ENCODE measurements at regions not wholly inside any gene's neighbourhood (a gene's known extent, or its start where the extent isn't known, plus 50 kb on each side); places are given as distances from the start of the nearest gene placed in this dataset.

DNA sequence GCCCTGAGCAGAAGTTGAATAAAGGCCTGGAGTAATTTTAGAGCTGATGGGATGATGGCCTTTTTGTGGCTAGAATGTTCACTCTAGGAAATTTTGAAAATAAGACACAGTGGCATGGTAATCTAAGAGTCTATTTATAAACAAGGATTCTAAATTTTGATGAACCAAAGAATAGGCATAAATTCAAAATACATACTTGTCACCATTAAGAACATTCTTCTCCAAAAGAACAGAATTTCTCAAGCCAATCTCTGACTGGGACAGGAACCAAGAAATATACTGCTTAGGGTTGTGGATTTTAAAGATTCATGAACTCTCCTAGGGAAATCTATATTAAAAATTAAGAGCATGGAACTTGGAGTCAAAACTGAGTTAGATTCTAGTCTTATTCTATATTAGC is 98.2 kb upstream of the SETBP1 start:
- Histone ChIP-seq H4K20me1 (ENCODE audit: control insufficient read depth, extremely low read depth, insufficient read depth, low read length) (no peaks in the 10 kb centered on the region), H3K27me3 (ENCODE audit: control insufficient read depth, extremely low read depth, insufficient read depth, low read length) (no peaks in the 10 kb centered on the region), H3K36me3 (ENCODE audit: control insufficient read depth in 2 of 2, extremely low read depth in 1 of 2, insufficient read depth in 2 of 2, low read length in 2 of 2) (no peaks in the 10 kb centered on the region), H3K4me3 (ENCODE audit: control insufficient read depth in 2 of 3, extremely low read depth in 1 of 3, insufficient read depth in 2 of 3, low read depth in 1 of 3, low read length in 3 of 3) (no peak overlapping the region), H2AFZ (ENCODE audit: control insufficient read depth, low read length) (no peak overlapping the region), H3K4me2 (ENCODE audit: control insufficient read depth, extremely low read depth, insufficient read depth, low read depth, low read length) (no peak overlapping the region), H3K9me3 (ENCODE audit: control insufficient read depth, low read depth, low read length) (no peaks in the 10 kb centered on the region), H3K79me2 (ENCODE audit: control insufficient read depth, insufficient read depth, low read length) (no peaks in the 10 kb centered on the region), H3K9ac (ENCODE audit: control insufficient read depth, extremely low read depth, insufficient read depth, low read length) (no peak overlapping the region), H3K27ac (ENCODE audit: control insufficient read depth, insufficient read depth, low read length) (no peak overlapping the region), H3K9me1 (ENCODE audit: control insufficient read depth, extremely low read depth, insufficient read depth, low read length) (no peaks in the 10 kb centered on the region), H3K4me1 (ENCODE audit: control insufficient read depth, extremely low read depth, insufficient read depth, low read length) (peaks cover 11% of the 10 kb centered on the region)
- dilution Hi-C loops (cut with MboI; ENCODE audit: extremely low pct_ligation_motif_present, low sequenced_read_pairs): no loop called here
- DNase-seq (ENCODE audit: low read depth, low spot score) (no peak), FAIRE-seq (no peak)
- TF ChIP-seq, protein P1, sequence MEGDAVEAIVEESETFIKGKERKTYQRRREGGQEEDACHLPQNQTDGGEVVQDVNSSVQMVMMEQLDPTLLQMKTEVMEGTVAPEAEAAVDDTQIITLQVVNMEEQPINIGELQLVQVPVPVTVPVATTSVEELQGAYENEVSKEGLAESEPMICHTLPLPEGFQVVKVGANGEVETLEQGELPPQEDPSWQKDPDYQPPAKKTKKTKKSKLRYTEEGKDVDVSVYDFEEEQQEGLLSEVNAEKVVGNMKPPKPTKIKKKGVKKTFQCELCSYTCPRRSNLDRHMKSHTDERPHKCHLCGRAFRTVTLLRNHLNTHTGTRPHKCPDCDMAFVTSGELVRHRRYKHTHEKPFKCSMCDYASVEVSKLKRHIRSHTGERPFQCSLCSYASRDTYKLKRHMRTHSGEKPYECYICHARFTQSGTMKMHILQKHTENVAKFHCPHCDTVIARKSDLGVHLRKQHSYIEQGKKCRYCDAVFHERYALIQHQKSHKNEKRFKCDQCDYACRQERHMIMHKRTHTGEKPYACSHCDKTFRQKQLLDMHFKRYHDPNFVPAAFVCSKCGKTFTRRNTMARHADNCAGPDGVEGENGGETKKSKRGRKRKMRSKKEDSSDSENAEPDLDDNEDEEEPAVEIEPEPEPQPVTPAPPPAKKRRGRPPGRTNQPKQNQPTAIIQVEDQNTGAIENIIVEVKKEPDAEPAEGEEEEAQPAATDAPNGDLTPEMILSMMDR (optimal IDR thresholded peaks at IDR 0.05 in 1 of 3, IDR thresholded peaks at IDR 0.05 in 1 of 3, conservative IDR thresholded peaks at IDR 0.05 in 1 of 3; ENCODE audit: extremely low read depth in 1 of 3, insufficient read depth in 2 of 3, low read length in 3 of 3): no peak
- no peak for TF ChIP-seq EZH2 (IDR thresholded peaks at IDR 0.05; ENCODE audit: low read length)

- no peaks in the 10 kb centered on the region for H3K36me3 ChIP-seq (ENCODE audit: control insufficient read depth in 2 of 2, extremely low read depth in 1 of 2, insufficient read depth in 2 of 2, low read length in 2 of 2)
- no peak overlapping the region for H3K9ac ChIP-seq (ENCODE audit: control insufficient read depth, extremely low read depth, insufficient read depth, low read length)
- no peaks in the 10 kb centered on the region for H4K20me1 ChIP-seq (ENCODE audit: control insufficient read depth, extremely low read depth, insufficient read depth, low read length)
- H3K27me3 ChIP-seq (ENCODE audit: control insufficient read depth, extremely low read depth, insufficient read depth, low read length): no peaks in the 10 kb centered on the region
- no peak overlapping the region for H3K4me3 ChIP-seq (ENCODE audit: control insufficient read depth in 2 of 3, extremely low read depth in 1 of 3, insufficient read depth in 2 of 3, low read depth in 1 of 3, low read length in 3 of 3)
- no peaks in the 10 kb centered on the region for H3K9me1 ChIP-seq (ENCODE audit: control insufficient read depth, extremely low read depth, insufficient read depth, low read length)
- TF ChIP-seq EZH2 (IDR thresholded peaks at IDR 0.05; ENCODE audit: low read length): no peak
- TF ChIP-seq, protein P1 (optimal IDR thresholded peaks at IDR 0.05 in 1 of 3, IDR thresholded peaks at IDR 0.05 in 1 of 3, conservative IDR thresholded peaks at IDR 0.05 in 1 of 3; ENCODE audit: extremely low read depth in 1 of 3, insufficient read depth in 2 of 3, low read length in 3 of 3): no peak
- no peaks in the 10 kb centered on the region for H3K9me3 ChIP-seq (ENCODE audit: control insufficient read depth, low read depth, low read length)
- H2AFZ ChIP-seq (ENCODE audit: control insufficient read depth, low read length): no peak overlapping the region
- H3K4me2 ChIP-seq (ENCODE audit: control insufficient read depth, extremely low read depth, insufficient read depth, low read depth, low read length): no peak overlapping the region
- no peak for FAIRE-seq
- no peaks in the 10 kb centered on the region for H3K79me2 ChIP-seq (ENCODE audit: control insufficient read depth, insufficient read depth, low read length)
- no peak overlapping the region for H3K27ac ChIP-seq (ENCODE audit: control insufficient read depth, insufficient read depth, low read length)
- dilution Hi-C loops (cut with MboI; ENCODE audit: extremely low pct_ligation_motif_present, low sequenced_read_pairs): no loop called here
- peaks cover 17% of the 10 kb centered on the region for H3K4me1 ChIP-seq (ENCODE audit: control insufficient read depth, extremely low read depth, insufficient read depth, low read length)
- no peak for DNase-seq (ENCODE audit: low read depth, low spot score)
These were observed 95.8 kb upstream of the SETBP1 start for GRCh38 chr18:44584900-44585299.

Data from keratinocyte (primary cell).